Activated T-cell treated with anti-CD3 and anti-CD28 coated beads, Interleukin-2, amount 50 U/mL, for 4 hours (primary cell): ENCODE measurements at regions not wholly inside any gene's neighbourhood (a gene's known extent, or its start where the extent isn't known, plus 50 kb on each side); places are given as distances from the start of the nearest gene placed in this dataset.
"Not testable (repeated sequence)": the region's sequence is repeated elsewhere in the genome, so short reads cannot be mapped to it uniquely, and the experiment has no call there.

Experiments
- ATAC-seq, 2 donors: fragments of 200-7000 bp; cut with Tn5 transposase; one replicate each; pipeline ENCODE4 v1.10.0; 2021
- DNase-seq: peaks from one replicate; pipeline ENCODE4 v3.0.0-alpha.2; 2020
- H3K27me3 Mint-ChIP-seq: one replicate; pipeline ENCODE4 v1.8.0; 2021; ENCODE audit warnings: low read depth, mixed read lengths
- H3K36me3 Mint-ChIP-seq: one replicate; pipeline ENCODE4 v1.8.0; 2022; ENCODE audit warnings: mixed read lengths; ENCODE audit not compliant: insufficient read depth
- H3K4me1 Mint-ChIP-seq: one replicate; pipeline ENCODE4 v1.8.0; 2021; ENCODE audit warnings: low read depth, mixed read lengths
- H3K4me3 Mint-ChIP-seq: one replicate; pipeline ENCODE4 v1.8.0; 2021; ENCODE audit warnings: mild to moderate bottlenecking, moderate library complexity, mixed read lengths
- H3K9me3 Mint-ChIP-seq: one replicate; pipeline ENCODE4 v1.8.0; 2021; ENCODE audit warnings: mixed read lengths

GRCh38 chr9:103287361-103287760, 292.2 kb downstream of the CYLC2 start:
- H3K4me3 Mint-ChIP-seq: no peak overlapping the region
- no peaks in the 10 kb centered on the region for H3K4me1 Mint-ChIP-seq
- no peaks in the 10 kb centered on the region for H3K36me3 Mint-ChIP-seq
- no peak for DNase-seq
- no peak for ATAC-seq
- no peaks in the 10 kb centered on the region for H3K27me3 Mint-ChIP-seq
- peaks cover 10% of the 10 kb centered on the region for H3K9me3 Mint-ChIP-seq

- Mint-ChIP-seq H3K4me1 (no peaks in the 10 kb centered on the region), H3K36me3 (no peaks in the 10 kb centered on the region), H3K4me3 (no peak overlapping the region), H3K27me3 (no peaks in the 10 kb centered on the region), H3K9me3 (peaks cover 1% of the 10 kb centered on the region)
- DNase-seq (no peak), ATAC-seq (no peak)
These were observed 301.1 kb downstream of the CYLC2 start for GRCh38 chr9:103296189-103296588.

GRCh38 chr9:103301051-103301450, 305.9 kb downstream of the CYLC2 start:
- no peaks in the 10 kb centered on the region for H3K36me3 Mint-ChIP-seq
- peaks cover 8% of the 10 kb centered on the region for H3K9me3 Mint-ChIP-seq
- no peak overlapping the region for H3K4me3 Mint-ChIP-seq
- ATAC-seq (no peak), DNase-seq (no peak)
- H3K27me3 Mint-ChIP-seq: no peaks in the 10 kb centered on the region
- H3K4me1 Mint-ChIP-seq: no peaks in the 10 kb centered on the region

GRCh38 chr9:103304797-103305196, 309.7 kb downstream of the CYLC2 start:
- Mint-ChIP-seq H3K4me3 (no peak overlapping the region), H3K27me3 (no peaks in the 10 kb centered on the region), H3K9me3 (peaks cover 8% of the 10 kb centered on the region), H3K36me3 (no peaks in the 10 kb centered on the region), H3K4me1 (no peaks in the 10 kb centered on the region)
- DNase-seq (no peak), ATAC-seq (no peak)

GRCh38 chr9:103319979-103320378, 324.8 kb downstream of the CYLC2 start:
- no peaks in the 10 kb centered on the region for H3K4me1 Mint-ChIP-seq
- H3K4me3 Mint-ChIP-seq: no peak overlapping the region
- H3K9me3 Mint-ChIP-seq: peaks cover 4% of the 10 kb centered on the region
- no peaks in the 10 kb centered on the region for H3K36me3 Mint-ChIP-seq
- no peaks in the 10 kb centered on the region for H3K27me3 Mint-ChIP-seq
- DNase-seq: no peak
- ATAC-seq: no peak

GRCh38 chr9:103323699-103324098, 328.6 kb downstream of the CYLC2 start:
- ATAC-seq (no peak), DNase-seq (no peak)
- peaks cover 6% of the 10 kb centered on the region for H3K9me3 Mint-ChIP-seq
- no peaks in the 10 kb centered on the region for H3K27me3 Mint-ChIP-seq
- no peaks in the 10 kb centered on the region for H3K36me3 Mint-ChIP-seq
- H3K4me3 Mint-ChIP-seq: no peak overlapping the region
- no peaks in the 10 kb centered on the region for H3K4me1 Mint-ChIP-seq

- Mint-ChIP-seq H3K27me3 (peaks cover 2% of the 10 kb centered on the region), H3K4me1 (no peaks in the 10 kb centered on the region), H3K9me3 (peaks cover 9% of the 10 kb centered on the region), H3K4me3 (no peak overlapping the region), H3K36me3 (no peaks in the 10 kb centered on the region)
- ATAC-seq (no peak), DNase-seq (no peak)
These were observed 340.3 kb downstream of the CYLC2 start for GRCh38 chr9:103335461-103335860.

GRCh38 chr9:103355000-103355399, 359.9 kb downstream of the CYLC2 start:
- no peak overlapping the region for H3K4me3 Mint-ChIP-seq

GRCh38 chr9:103357980-103358379, 362.8 kb downstream of the CYLC2 start:
- H3K4me3 Mint-ChIP-seq, ATAC-seq, DNase-seq, H3K9me3 Mint-ChIP-seq, H3K27me3 Mint-ChIP-seq, H3K36me3 Mint-ChIP-seq, H3K4me1 Mint-ChIP-seq: not testable (repeated sequence)

More at GRCh38 chr9:103355000-103355399, 359.9 kb downstream of the CYLC2 start:
- Mint-ChIP-seq H3K9me3 (peaks cover 8% of the 10 kb centered on the region), H3K36me3 (no peaks in the 10 kb centered on the region), H3K4me1 (no peaks in the 10 kb centered on the region), H3K27me3 (no peaks in the 10 kb centered on the region)
- DNase-seq: no peak
- no peak for ATAC-seq

- no peaks in the 10 kb centered on the region for H3K27me3 Mint-ChIP-seq
- no peaks in the 10 kb centered on the region for H3K4me1 Mint-ChIP-seq
- H3K4me3 Mint-ChIP-seq: no peak overlapping the region
- ATAC-seq: no peak
- H3K9me3 Mint-ChIP-seq: peaks cover 3% of the 10 kb centered on the region
- H3K36me3 Mint-ChIP-seq: no peaks in the 10 kb centered on the region
- DNase-seq: no peak
These were observed 366.8 kb downstream of the CYLC2 start for GRCh38 chr9:103361906-103362305.

- H3K9me3 Mint-ChIP-seq: peaks cover 3% of the 10 kb centered on the region
- no peak for DNase-seq
- H3K4me3 Mint-ChIP-seq: no peak overlapping the region
- no peak for ATAC-seq
- H3K27me3 Mint-ChIP-seq: no peaks in the 10 kb centered on the region
- H3K4me1 Mint-ChIP-seq: no peaks in the 10 kb centered on the region
- no peaks in the 10 kb centered on the region for H3K36me3 Mint-ChIP-seq
These were observed 367.9 kb downstream of the CYLC2 start for GRCh38 chr9:103362986-103363385.

- no peak overlapping the region for H3K4me3 Mint-ChIP-seq
These were observed 369.6 kb downstream of the CYLC2 start for GRCh38 chr9:103364753-103365152.

GRCh38 chr9:103371152-103371551, 376.0 kb downstream of the CYLC2 start:
- H3K9me3 Mint-ChIP-seq: no peaks in the 10 kb centered on the region

More at GRCh38 chr9:103364753-103365152, 369.6 kb downstream of the CYLC2 start:
- peaks cover 3% of the 10 kb centered on the region for H3K9me3 Mint-ChIP-seq
- no peak for ATAC-seq
- no peaks in the 10 kb centered on the region for H3K36me3 Mint-ChIP-seq
- no peak for DNase-seq
- H3K4me1 Mint-ChIP-seq: no peaks in the 10 kb centered on the region
- H3K27me3 Mint-ChIP-seq: no peaks in the 10 kb centered on the region

GRCh38 chr9:103372828-103373227, 377.7 kb downstream of the CYLC2 start:
- H3K9me3 Mint-ChIP-seq: no peaks in the 10 kb centered on the region
- H3K27me3 Mint-ChIP-seq: no peaks in the 10 kb centered on the region
- H3K4me3 Mint-ChIP-seq: no peak overlapping the region
- no peaks in the 10 kb centered on the region for H3K36me3 Mint-ChIP-seq
- ATAC-seq: no peak
- no peaks in the 10 kb centered on the region for H3K4me1 Mint-ChIP-seq
- no peak for DNase-seq

More at GRCh38 chr9:103371152-103371551, 376.0 kb downstream of the CYLC2 start:
- H3K27me3 Mint-ChIP-seq: no peaks in the 10 kb centered on the region
- no peak for ATAC-seq
- no peaks in the 10 kb centered on the region for H3K4me1 Mint-ChIP-seq
- no peak overlapping the region for H3K4me3 Mint-ChIP-seq
- H3K36me3 Mint-ChIP-seq: no peaks in the 10 kb centered on the region
- no peak for DNase-seq

- ATAC-seq (no peak), DNase-seq (no peak)
- H3K4me3 Mint-ChIP-seq: no peak overlapping the region
- H3K4me1 Mint-ChIP-seq: no peaks in the 10 kb centered on the region
- H3K9me3 Mint-ChIP-seq: no peaks in the 10 kb centered on the region
- no peaks in the 10 kb centered on the region for H3K36me3 Mint-ChIP-seq
- no peaks in the 10 kb centered on the region for H3K27me3 Mint-ChIP-seq
These were observed 382.5 kb downstream of the CYLC2 start for GRCh38 chr9:103377667-103378066.
